GM12878 (cell line): ENCODE measurements at regions not wholly inside any gene's neighbourhood (a gene's known extent, or its start where the extent isn't known, plus 50 kb on each side); places are given as distances from the start of the nearest gene placed in this dataset.

ENCODE experiments used
- ATAC-seq: fragments of 200-7000 bp; cut with Tn5 transposase; 3 replicates; pipeline ENCODE4 v1.9.1; 2020; ENCODE audit warnings: mild to moderate bottlenecking, moderate library complexity
- BruUV-seq: library from RNA; stranded (reverse); fragments of 400-500 nt; replicated peaks from 2 replicates; lab custom pipeline; 2021; lab: Mats Ljungman, UMichigan
- CTCF ChIA-PET: fragments of 300-600 bp; sonication (Branson Sonifier 250); formaldehyde crosslinking; extraction: SDS; loops from one replicate; lab custom pipeline; 2021; ENCODE audit warnings: inconsistent platforms; lab: Yijun Ruan, JAX
- POLR2A ChIA-PET: fragments of 350-600 bp; formaldehyde crosslinking; extraction: SDS; loops from one replicate; lab custom pipeline; 2021; ENCODE audit warnings: inconsistent platforms; lab: Charles Lee
- RAD21 ChIA-PET: fragments of 300-600 bp; sonication (Branson Sonifier 250); formaldehyde crosslinking; loops from one replicate; lab custom pipeline; 2023; ENCODE audit warnings: antibody characterized with exemption; ENCODE audit not compliant: unreplicated experiment; lab: Charles Lee
- SMC1A ChIA-PET: fragments of 300-600 bp; sonication (Branson Sonifier 250); formaldehyde crosslinking; loops from one replicate; lab custom pipeline; 2023; ENCODE audit not compliant: unreplicated experiment, uncharacterized antibody; lab: Charles Lee
- DNase-seq: peaks from one replicate; pipeline ENCODE4 v3.0.0-alpha.2; 2011; ENCODE audit warnings: low read depth, low spot score
- FAIRE-seq: peaks from 3 replicates; lab custom pipeline; 2011; peaks lifted over from hg19 to GRCh38; lab: Jason Lieb, UNC
- H2AFZ ChIP-seq: 2 replicates; pipeline ENCODE4 v1.6.0; 2011; ENCODE audit warnings: low read depth, low read length, control low read depth; ENCODE audit not compliant: control insufficient read depth
- H3K27ac ChIP-seq: 2 replicates; pipeline ENCODE4 v1.5.1; 2011; ENCODE audit warnings: control low read depth; ENCODE audit not compliant: control insufficient read depth, insufficient read depth
- H3K27me3 ChIP-seq, 2 experiments: replicated peaks in 1 of 2; 2 replicates each; pipeline versions ENCODE4 v1.6.0 to v1.6.1; 2011; ENCODE audit warnings: low read length in 1 of 2; ENCODE audit not compliant: control insufficient read depth in 2 of 2, insufficient read depth in 2 of 2
- H3K36me3 ChIP-seq, 2 experiments: 2 replicates each; pipeline ENCODE4 v1.5.1; 2011; ENCODE audit warnings: low read length in 1 of 2; ENCODE audit not compliant: control insufficient read depth in 2 of 2, insufficient read depth in 2 of 2
- H3K4me1 ChIP-seq: 2 replicates; pipeline ENCODE4 v1.6.1; 2011; ENCODE audit warnings: mild to moderate bottlenecking, low read length, moderate library complexity, mixed read lengths; ENCODE audit not compliant: control insufficient read depth, insufficient read depth
- H3K4me2 ChIP-seq: 2 replicates; pipeline ENCODE4 v1.6.0; 2011; ENCODE audit warnings: control low read depth; ENCODE audit not compliant: control insufficient read depth, insufficient read depth
- H3K4me3 ChIP-seq: fragments of 200-600 bp; sonication (generic); 2 replicates; pipeline ENCODE4 v1.5.1; 2016
- H3K79me2 ChIP-seq: 2 replicates; pipeline ENCODE4 v1.6.0; 2011; ENCODE audit warnings: low read length; ENCODE audit not compliant: control insufficient read depth, insufficient read depth
- H3K9ac ChIP-seq: 2 replicates; pipeline ENCODE4 v1.8.0; 2011; ENCODE audit warnings: low read length, control low read depth, mixed read lengths; ENCODE audit not compliant: control insufficient read depth, insufficient read depth
- H3K9me3 ChIP-seq: replicated peaks from 3 replicates; pipeline ENCODE4 v1.5.1; 2011; ENCODE audit warnings: mild to moderate bottlenecking, low read length; ENCODE audit not compliant: control insufficient read depth, insufficient read depth
- H4K20me1 ChIP-seq: 2 replicates; pipeline ENCODE4 v1.6.0; 2011; ENCODE audit not compliant: control insufficient read depth, insufficient read depth
- BCL11A ChIP-seq: IDR thresholded peaks from 2 replicates; pipeline ENCODE4 v1.6.1; 2011; ENCODE audit warnings: low read depth, low read length
- BRCA1 ChIP-seq: IDR thresholded peaks from 2 replicates; pipeline ENCODE4 v1.6.1; 2011; ENCODE audit warnings: low read depth, low read length, improper control_type of control experiment
- EGR1 ChIP-seq, 2 experiments: IDR thresholded peaks; 1 replicate in 1 of 2; 2 replicates in 1 of 2; pipeline ENCODE4 v1.6.1; 2011 to 2012; ENCODE audit warnings: low read depth in 2 of 2, low read length in 2 of 2, borderline replicate concordance in 1 of 2, mild to moderate bottlenecking in 1 of 2, moderate library complexity in 1 of 2
- EP300 ChIP-seq, 2 experiments: fragments of 150-350 bp in 1 of 2; IDR thresholded peaks; 2 replicates each; pipeline ENCODE4 v1.6.1; 2011 to 2012; ENCODE audit warnings: low read depth in 2 of 2, low read length in 2 of 2, borderline replicate concordance in 1 of 2, improper control_type of control experiment in 1 of 2, inconsistent platforms in 1 of 2; ENCODE audit not compliant: control insufficient read depth in 1 of 2
- HDAC2 ChIP-seq: fragments of 200-600 bp; sonication (generic); IDR thresholded peaks from 2 replicates; pipeline ENCODE4 v1.6.1; 2017
- HDAC6 ChIP-seq: fragments of 200-600 bp; sonication (generic); IDR thresholded peaks from one replicate; pipeline ENCODE4 v1.8.0; 2017; ENCODE audit warnings: antibody characterized with exemption; ENCODE audit not compliant: unreplicated experiment
- IKZF2 ChIP-seq, 2 experiments: fragments of 450-650 bp; IDR thresholded peaks; 2 replicates each; pipeline ENCODE4 v1.6.1; 2017; ENCODE audit warnings: mild to moderate bottlenecking in 2 of 2, moderate library complexity in 2 of 2
- IRF4 ChIP-seq: IDR thresholded peaks from 2 replicates; pipeline ENCODE4 v1.6.1; 2011; ENCODE audit warnings: low read depth, low read length
- KAT2A ChIP-seq: conservative IDR thresholded peaks from 2 replicates; pipeline ENCODE4 v1.6.1; 2011; ENCODE audit warnings: low read depth, low read length; ENCODE audit not compliant: control insufficient read depth
- KDM1A ChIP-seq: fragments of 200-600 bp; sonication (generic); IDR thresholded peaks from 2 replicates; pipeline ENCODE4 v1.6.1; 2016; ENCODE audit warnings: borderline replicate concordance
- MYC ChIP-seq: IDR thresholded peaks from 2 replicates; pipeline ENCODE4 v1.6.1; 2011; ENCODE audit warnings: mild to moderate bottlenecking, low read length, moderate library complexity, inconsistent platforms; ENCODE audit not compliant: insufficient read depth, insufficient replicate concordance, insufficient read length, severe bottlenecking
- NR2F1 ChIP-seq: fragments of 450-650 bp; conservative IDR thresholded peaks from 2 replicates; pipeline ENCODE4 v1.6.1; 2017; ENCODE audit warnings: mild to moderate bottlenecking
- RAD21 ChIP-seq: IDR thresholded peaks from 2 replicates; pipeline ENCODE4 v1.6.1; 2011; ENCODE audit warnings: mild to moderate bottlenecking, low read depth, low read length, moderate library complexity; ENCODE audit not compliant: insufficient read depth
- SIX5 ChIP-seq: IDR thresholded peaks from 2 replicates; pipeline ENCODE4 v1.6.1; 2011; ENCODE audit warnings: mild to moderate bottlenecking, low read depth, low read length, moderate library complexity; ENCODE audit not compliant: severe bottlenecking
- ZNF24 ChIP-seq: fragments of 450-650 bp; IDR thresholded peaks from 2 replicates; pipeline ENCODE4 v1.6.1; 2017; ENCODE audit warnings: antibody characterized with exemption, mild to moderate bottlenecking
- WGBS: methylation state at CpG from one replicate; pipeline ENCODE4 v1.1.6; 2016; ENCODE audit warnings: low lambda C conversion rate; ENCODE audit not compliant: insufficient replicate concordance, insufficient coverage; ENCODE audit errors: missing lambda C conversion rate; 5-methylcytosine and 5-hydroxymethylcytosine counted together
- in situ Hi-C: fragments of 300-500 bp; cut with MboI; formaldehyde crosslinking; loops from 9 replicates; pipeline ENCODE4 v1.14.3; 2018; ENCODE audit warnings: mixed read lengths
- intact Hi-C: fragments of 100-400 bp; cut with micrococcal nuclease; formaldehyde crosslinking; loops from one replicate; pipeline ENCODE4 v1.14.2; 2022; ENCODE audit not compliant: unreplicated experiment
- TF ChIP-seq, protein P1 (sequence below): IDR thresholded peaks from 2 replicates; pipeline ENCODE4 v1.6.1; 2011; ENCODE audit warnings: borderline replicate concordance, low read depth, mild to moderate bottlenecking, moderate library complexity, low read length; ENCODE audit not compliant: insufficient read depth, poor library complexity, severe bottlenecking
- TF ChIP-seq, protein P2 (sequence below): fragments of 450-650 bp; formaldehyde crosslinking; IDR thresholded peaks from 2 replicates; pipeline ENCODE4 v1.4.0; 2020; ENCODE audit warnings: mild to moderate bottlenecking, moderate library complexity

DNA sequence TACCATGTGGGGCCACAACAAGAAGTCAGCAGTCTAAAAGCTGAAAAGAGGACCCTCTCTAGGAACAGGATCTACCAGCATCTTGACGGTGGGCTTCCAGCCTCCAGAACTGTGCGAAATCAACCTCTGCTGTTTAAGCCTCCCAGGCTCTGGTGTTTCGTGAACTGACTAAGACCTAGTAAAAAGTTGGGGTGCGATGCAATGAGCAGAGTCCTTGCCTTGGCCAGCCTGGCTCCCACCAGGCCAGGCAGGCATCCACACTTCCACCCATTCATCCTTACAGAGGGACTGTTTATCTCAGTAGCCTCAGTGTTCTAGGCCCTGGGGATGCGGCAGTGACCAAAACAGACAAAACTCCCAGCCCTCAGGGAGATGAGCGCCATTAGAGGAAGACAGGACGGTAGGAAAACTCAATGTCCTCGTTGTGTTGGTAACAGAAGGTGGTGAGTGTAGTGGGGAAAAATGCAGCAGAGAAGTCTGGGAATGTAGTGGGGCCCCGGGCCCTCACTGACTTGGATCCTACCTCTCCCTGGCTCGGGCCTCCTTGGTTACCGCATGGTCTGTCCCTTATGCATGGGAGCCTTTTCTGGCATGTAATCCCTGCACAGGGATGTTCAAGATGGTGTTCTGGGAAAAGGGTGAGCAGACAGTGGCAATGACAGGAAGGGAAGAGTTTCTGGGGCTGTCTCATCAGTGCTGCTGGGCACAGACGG is 271.8 kb upstream of the HS6ST1 start:
- intact Hi-C loops (no loop called here), in situ Hi-C loops (no loop called here)
- no peak for TF ChIP-seq RAD21
- TF ChIP-seq, protein P1, sequence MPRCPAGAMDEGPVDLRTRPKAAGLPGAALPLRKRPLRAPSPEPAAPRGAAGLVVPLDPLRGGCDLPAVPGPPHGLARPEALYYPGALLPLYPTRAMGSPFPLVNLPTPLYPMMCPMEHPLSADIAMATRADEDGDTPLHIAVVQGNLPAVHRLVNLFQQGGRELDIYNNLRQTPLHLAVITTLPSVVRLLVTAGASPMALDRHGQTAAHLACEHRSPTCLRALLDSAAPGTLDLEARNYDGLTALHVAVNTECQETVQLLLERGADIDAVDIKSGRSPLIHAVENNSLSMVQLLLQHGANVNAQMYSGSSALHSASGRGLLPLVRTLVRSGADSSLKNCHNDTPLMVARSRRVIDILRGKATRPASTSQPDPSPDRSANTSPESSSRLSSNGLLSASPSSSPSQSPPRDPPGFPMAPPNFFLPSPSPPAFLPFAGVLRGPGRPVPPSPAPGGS, result no peak
- no peak for TF ChIP-seq HDAC6
- no peak for TF ChIP-seq IKZF2 (IDR thresholded peaks at IDR 0.05)
- no peak for TF ChIP-seq BRCA1
- no peak for TF ChIP-seq NR2F1
- TF ChIP-seq MYC, result no peak
- no peak for TF ChIP-seq KAT2A
- TF ChIP-seq EGR1 (IDR thresholded peaks at IDR 0.05; ENCODE audit: borderline replicate concordance in 1 of 2, low read depth in 2 of 2, low read length in 2 of 2), result no peak
- TF ChIP-seq, protein P2, sequence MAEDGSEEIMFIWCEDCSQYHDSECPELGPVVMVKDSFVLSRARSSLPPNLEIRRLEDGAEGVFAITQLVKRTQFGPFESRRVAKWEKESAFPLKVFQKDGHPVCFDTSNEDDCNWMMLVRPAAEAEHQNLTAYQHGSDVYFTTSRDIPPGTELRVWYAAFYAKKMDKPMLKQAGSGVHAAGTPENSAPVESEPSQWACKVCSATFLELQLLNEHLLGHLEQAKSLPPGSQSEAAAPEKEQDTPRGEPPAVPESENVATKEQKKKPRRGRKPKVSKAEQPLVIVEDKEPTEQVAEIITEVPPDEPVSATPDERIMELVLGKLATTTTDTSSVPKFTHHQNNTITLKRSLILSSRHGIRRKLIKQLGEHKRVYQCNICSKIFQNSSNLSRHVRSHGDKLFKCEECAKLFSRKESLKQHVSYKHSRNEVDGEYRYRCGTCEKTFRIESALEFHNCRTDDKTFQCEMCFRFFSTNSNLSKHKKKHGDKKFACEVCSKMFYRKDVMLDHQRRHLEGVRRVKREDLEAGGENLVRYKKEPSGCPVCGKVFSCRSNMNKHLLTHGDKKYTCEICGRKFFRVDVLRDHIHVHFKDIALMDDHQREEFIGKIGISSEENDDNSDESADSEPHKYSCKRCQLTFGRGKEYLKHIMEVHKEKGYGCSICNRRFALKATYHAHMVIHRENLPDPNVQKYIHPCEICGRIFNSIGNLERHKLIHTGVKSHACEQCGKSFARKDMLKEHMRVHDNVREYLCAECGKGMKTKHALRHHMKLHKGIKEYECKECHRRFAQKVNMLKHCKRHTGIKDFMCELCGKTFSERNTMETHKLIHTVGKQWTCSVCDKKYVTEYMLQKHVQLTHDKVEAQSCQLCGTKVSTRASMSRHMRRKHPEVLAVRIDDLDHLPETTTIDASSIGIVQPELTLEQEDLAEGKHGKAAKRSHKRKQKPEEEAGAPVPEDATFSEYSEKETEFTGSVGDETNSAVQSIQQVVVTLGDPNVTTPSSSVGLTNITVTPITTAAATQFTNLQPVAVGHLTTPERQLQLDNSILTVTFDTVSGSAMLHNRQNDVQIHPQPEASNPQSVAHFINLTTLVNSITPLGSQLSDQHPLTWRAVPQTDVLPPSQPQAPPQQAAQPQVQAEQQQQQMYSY, result no peak
- TF ChIP-seq SIX5, result no peak
- no peak for TF ChIP-seq HDAC2
- no peak for TF ChIP-seq ZNF24
- TF ChIP-seq BCL11A, result no peak
- TF ChIP-seq KDM1A, result no peak
- no peak for TF ChIP-seq EP300 (IDR thresholded peaks at IDR 0.05; ENCODE audit: borderline replicate concordance in 1 of 2, control insufficient read depth in 1 of 2, low read depth in 2 of 2, low read length in 2 of 2)
- no peak for TF ChIP-seq IRF4
- no peak for FAIRE-seq
- Histone ChIP-seq H4K20me1 (no peaks in the 10 kb centered on the region), H3K4me1 (no peaks in the 10 kb centered on the region), H3K79me2 (no peaks in the 10 kb centered on the region), H2AFZ (no peak overlapping the region), H3K9ac (no peak overlapping the region), H3K9me3 (no peaks in the 10 kb centered on the region), H3K36me3 (no peaks in the 10 kb centered on the region), H3K27ac (no peak overlapping the region), H3K4me3 (no peak overlapping the region), H3K4me2 (no peak overlapping the region), H3K27me3 (no peaks in the 10 kb centered on the region)
- ChIA-PET SMC1A (no interaction called here), CTCF (no interaction called here), POLR2A (no interaction called here), RAD21 (no interaction called here)
- 27% methylated on average over 12 of the region's 12 CpGs for WGBS
- DNase-seq, result no peak
- BruUV-seq, result no TSS peak
- ATAC-seq, result no peak
